Fibroblast of upper back skin (primary cell): ENCODE measurements at regions not wholly inside any gene's neighbourhood (a gene's known extent, or its start where the extent isn't known, plus 50 kb on each side); places are given as distances from the start of the nearest gene placed in this dataset.
"Not testable (repeated sequence)": the region's sequence is repeated elsewhere in the genome, so short reads cannot be mapped to it uniquely, and the experiment has no call there.

Source experiments
- DNase-seq: peaks from one replicate; pipeline ENCODE4 v3.0.0-alpha.2; 2013

- no peak for DNase-seq
Observed at GRCh38 chr11:112661146-112661545, 300.1 kb upstream of the NCAM1 start.

GRCh38 chr11:112661571-112661970 is 299.6 kb upstream of the NCAM1 start:
- no peak for DNase-seq

- no peak for DNase-seq
Observed at GRCh38 chr11:112662554-112662953, 298.7 kb upstream of the NCAM1 start.

GRCh38 chr11:112663947-112664634 is 297.1 kb upstream of the NCAM1 start:
- no peak for DNase-seq

- DNase-seq = no peak
Observed at GRCh38 chr11:112665291-112665690, 295.9 kb upstream of the NCAM1 start.

- no peak for DNase-seq
Observed at GRCh38 chr11:112666253-112666652, 295.0 kb upstream of the NCAM1 start.

GRCh38 chr11:112670806-112671570 is 290.2 kb upstream of the NCAM1 start:
- DNase-seq = no peak

- DNase-seq = not testable (repeated sequence)
Observed at GRCh38 chr11:112673401-112673800, 287.8 kb upstream of the NCAM1 start.

- no peak for DNase-seq
Observed at GRCh38 chr11:112685111-112685510, 276.1 kb upstream of the NCAM1 start.

- no peak for DNase-seq
Observed at GRCh38 chr11:112689851-112690250, 271.4 kb upstream of the NCAM1 start.

GRCh38 chr11:112693781-112694180 is 267.4 kb upstream of the NCAM1 start:
- no peak for DNase-seq

GRCh38 chr11:112694245-112694644 is 267.0 kb upstream of the NCAM1 start:
- DNase-seq = no peak

- DNase-seq = peak; percentile 4
Observed at GRCh38 chr11:112694813-112695212, 266.4 kb upstream of the NCAM1 start.

GRCh38 chr11:112697391-112698178 is 263.6 kb upstream of the NCAM1 start:
- DNase-seq = no peak

GRCh38 chr11:112705148-112705547 is 256.1 kb upstream of the NCAM1 start:
- no peak for DNase-seq

- no peak for DNase-seq
Observed at GRCh38 chr11:112706863-112707262, 254.4 kb upstream of the NCAM1 start.

GRCh38 chr11:112714340-112714739 is 246.9 kb upstream of the NCAM1 start:
- DNase-seq = not testable (repeated sequence)

GRCh38 chr11:112715056-112715455 is 246.2 kb upstream of the NCAM1 start:
- DNase-seq = peak; percentile 33

GRCh38 chr11:112718483-112718882 is 242.7 kb upstream of the NCAM1 start:
- peak; percentile 43 for DNase-seq

GRCh38 chr11:112719736-112720525 is 241.3 kb upstream of the NCAM1 start:
- DNase-seq = no peak

- DNase-seq = no peak
Observed at GRCh38 chr11:112722148-112722547, 239.1 kb upstream of the NCAM1 start.

GRCh38 chr11:112722876-112723275 is 238.3 kb upstream of the NCAM1 start:
- DNase-seq = no peak
